ENCODE measurements at regions not wholly inside any gene's neighbourhood (a gene's known extent, or its start where the extent isn't known, plus 50 kb on each side); places are given as distances from the start of the nearest gene placed in this dataset.

- TF ChIP-seq, protein P1, sequence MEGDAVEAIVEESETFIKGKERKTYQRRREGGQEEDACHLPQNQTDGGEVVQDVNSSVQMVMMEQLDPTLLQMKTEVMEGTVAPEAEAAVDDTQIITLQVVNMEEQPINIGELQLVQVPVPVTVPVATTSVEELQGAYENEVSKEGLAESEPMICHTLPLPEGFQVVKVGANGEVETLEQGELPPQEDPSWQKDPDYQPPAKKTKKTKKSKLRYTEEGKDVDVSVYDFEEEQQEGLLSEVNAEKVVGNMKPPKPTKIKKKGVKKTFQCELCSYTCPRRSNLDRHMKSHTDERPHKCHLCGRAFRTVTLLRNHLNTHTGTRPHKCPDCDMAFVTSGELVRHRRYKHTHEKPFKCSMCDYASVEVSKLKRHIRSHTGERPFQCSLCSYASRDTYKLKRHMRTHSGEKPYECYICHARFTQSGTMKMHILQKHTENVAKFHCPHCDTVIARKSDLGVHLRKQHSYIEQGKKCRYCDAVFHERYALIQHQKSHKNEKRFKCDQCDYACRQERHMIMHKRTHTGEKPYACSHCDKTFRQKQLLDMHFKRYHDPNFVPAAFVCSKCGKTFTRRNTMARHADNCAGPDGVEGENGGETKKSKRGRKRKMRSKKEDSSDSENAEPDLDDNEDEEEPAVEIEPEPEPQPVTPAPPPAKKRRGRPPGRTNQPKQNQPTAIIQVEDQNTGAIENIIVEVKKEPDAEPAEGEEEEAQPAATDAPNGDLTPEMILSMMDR (IDR thresholded peaks at IDR 0.05), result no peak
- no peak for TF ChIP-seq EZH2 (IDR thresholded peaks at IDR 0.05; ENCODE audit: borderline replicate concordance, insufficient read depth, low read depth, low read length, poor library complexity, severe bottlenecking)
These were observed 166.9 kb upstream of the LRIG3 start for GRCh38 chr12:59087077-59087673.

Data from B cell (primary cell).